SK-N-SH (cell line): ENCODE measurements at regions not wholly inside any gene's neighbourhood (a gene's known extent, or its start where the extent isn't known, plus 50 kb on each side); places are given as distances from the start of the nearest gene placed in this dataset.

Source experiments
- CTCF ChIA-PET: fragments of 300-600, 350-600 bp; formaldehyde crosslinking; extraction: SDS; loops from one replicate; lab custom pipeline; 2021; lab: Yijun Ruan, JAX
- POLR2A ChIA-PET: fragments of 350-600 bp; sonication (Branson Sonifier 250); formaldehyde crosslinking; extraction: SDS; loops from one replicate; lab custom pipeline; 2020; ENCODE audit warnings: antibody characterized with exemption, inconsistent platforms; lab: Yijun Ruan, JAX
- DNase-seq: peaks from one replicate; pipeline ENCODE4 v3.0.0; 2012
- H2AFZ ChIP-seq: fragments of 200-600 bp; sonication (generic); 2 replicates; pipeline ENCODE4 v1.8.1; 2016; ENCODE audit warnings: antibody characterized with exemption, mild to moderate bottlenecking, low read depth
- H3F3A ChIP-seq: fragments of 200-600 bp; sonication (generic); replicated peaks from 2 replicates; pipeline ENCODE3; 2016; ENCODE audit warnings: antibody characterized with exemption, mild to moderate bottlenecking; ENCODE audit not compliant: insufficient read depth
- H3K27ac ChIP-seq, 2 experiments: fragments of 200-500 bp in 1 of 2; fragments of 200-600 bp in 1 of 2; sonication (Bioruptor generic) in 1 of 2; sonication (generic), shearing (Covaris generic) in 1 of 2; 2 replicates each; pipeline versions ENCODE4 v1.5.1 to v1.6.1; 2014 to 2016; ENCODE audit warnings: low read depth in 2 of 2, inconsistent platforms in 1 of 2, low read length in 1 of 2, mild to moderate bottlenecking in 1 of 2, mixed read lengths in 1 of 2
- H3K27me3 ChIP-seq: fragments of 200-600 bp; sonication (generic), shearing (Covaris generic); 2 replicates; pipeline ENCODE4 v1.6.1; 2016; ENCODE audit warnings: mixed run types; ENCODE audit not compliant: insufficient read depth
- H3K36me3 ChIP-seq, 2 experiments: fragments of 200-500 bp in 1 of 2; fragments of 200-600 bp in 1 of 2; sonication (Bioruptor generic) in 1 of 2; sonication (generic) in 1 of 2; replicated peaks in 1 of 2; 2 replicates each; pipeline versions ENCODE3 to v1.5.1; 2014 to 2016; ENCODE audit warnings: low read length in 1 of 2, mild to moderate bottlenecking in 1 of 2; ENCODE audit not compliant: insufficient read depth in 2 of 2, control insufficient read depth in 1 of 2
- H3K4me1 ChIP-seq, 2 experiments: fragments of 200-500 bp in 1 of 2; fragments of 200-600 bp in 1 of 2; sonication (Bioruptor generic) in 1 of 2; sonication (generic), shearing (Covaris generic) in 1 of 2; 2 replicates each; pipeline versions ENCODE4 v1.5.1 to v1.6.1; 2014 to 2016; ENCODE audit warnings: low read depth in 1 of 2, low read length in 1 of 2, mixed run types in 1 of 2; ENCODE audit not compliant: insufficient read depth in 2 of 2, control insufficient read depth in 1 of 2
- H3K4me2 ChIP-seq: fragments of 200-600 bp; sonication (generic), shearing (Covaris generic); 2 replicates; pipeline ENCODE4 v1.6.1; 2017; ENCODE audit warnings: mixed run types
- H3K4me3 ChIP-seq, 2 experiments: fragments of 200-500 bp in 1 of 2; fragments of 200-600 bp in 1 of 2; sonication (Bioruptor generic) in 1 of 2; sonication (generic), shearing (Covaris generic) in 1 of 2; 2 replicates each; pipeline versions ENCODE4 v1.5.1 to v1.8.1; 2014 to 2016; ENCODE audit warnings: low read depth in 2 of 2, inconsistent platforms in 1 of 2, low read length in 1 of 2, mild to moderate bottlenecking in 1 of 2, mixed read lengths in 1 of 2, moderate library complexity in 1 of 2
- H3K79me2 ChIP-seq: fragments of 200-600 bp; sonication (generic); 2 replicates; pipeline ENCODE4 v1.8.1; 2017; ENCODE audit warnings: mild to moderate bottlenecking; ENCODE audit not compliant: insufficient read depth
- H3K9ac ChIP-seq: fragments of 200-600 bp; sonication (generic); 2 replicates; pipeline ENCODE4 v1.6.1; 2017; ENCODE audit warnings: mixed run types
- H3K9me2 ChIP-seq: fragments of 200-600 bp; sonication (generic); 2 replicates; pipeline ENCODE4 v1.6.1; 2017; ENCODE audit warnings: mixed run types
- H3K9me3 ChIP-seq: fragments of 200-600 bp; sonication (generic); 2 replicates; pipeline ENCODE4 v1.6.1; 2017; ENCODE audit warnings: mixed run types, mild to moderate bottlenecking, moderate library complexity
- H4K20me1 ChIP-seq: fragments of 200-600 bp; sonication (generic); 2 replicates; pipeline ENCODE4 v1.6.1; 2017; ENCODE audit warnings: mild to moderate bottlenecking, mixed run types; ENCODE audit not compliant: insufficient read depth
- CTCF ChIP-seq: fragments of 200-600 bp; sonication (generic); IDR thresholded peaks from 2 replicates; pipeline ENCODE4 v1.6.1; 2017; ENCODE audit warnings: antibody characterized with exemption, mild to moderate bottlenecking, moderate library complexity
- EZH2phosphoT487 ChIP-seq: fragments of 200-600 bp; sonication (generic); IDR thresholded peaks from 2 replicates; pipeline ENCODE4 v1.6.1; 2017; ENCODE audit warnings: low read depth, mixed run types, mild to moderate bottlenecking, antibody characterized with exemption, moderate library complexity, borderline replicate concordance
- JUND ChIP-seq: IDR thresholded peaks from 2 replicates; pipeline ENCODE4 v1.4.0; 2012
- POLR2AphosphoS5 ChIP-seq: IDR thresholded peaks from 2 replicates; pipeline ENCODE4 v1.6.1; 2012; ENCODE audit warnings: low read depth, low read length
- RAD21 ChIP-seq: IDR thresholded peaks from 2 replicates; pipeline ENCODE4 v1.6.1; 2012; ENCODE audit warnings: mild to moderate bottlenecking, low read length
- REST ChIP-seq: IDR thresholded peaks from 2 replicates; pipeline ENCODE4 v1.6.1; 2012; ENCODE audit warnings: mild to moderate bottlenecking, low read depth, low read length, moderate library complexity
- RFX5 ChIP-seq: IDR thresholded peaks from 2 replicates; pipeline ENCODE4 v1.6.1; 2012; ENCODE audit warnings: mild to moderate bottlenecking, improper control_type of control experiment, low read length
- YY1 ChIP-seq: IDR thresholded peaks from 2 replicates; pipeline ENCODE4 v1.4.0; 2012; ENCODE audit warnings: low read depth, mild to moderate bottlenecking
- ZBTB33 ChIP-seq: IDR thresholded peaks from 2 replicates; pipeline ENCODE4 v1.4.0; 2012; ENCODE audit warnings: low read depth, borderline replicate concordance
- WGBS: methylation state at CpG from one replicate; pipeline ENCODE4 v1.1.6; 2017; ENCODE audit warnings: low lambda C conversion rate; 5-methylcytosine and 5-hydroxymethylcytosine counted together

- CTCF ChIA-PET = no interaction called here
- Histone ChIP-seq H3K27ac (peak overlapping the region in 1 of 2 experiments; percentile 19; a peak in 1 of 4 replicates), H3K27me3 (no peaks in the 10 kb centered on the region), H3K4me1 (no peaks in the 10 kb centered on the region), H2AFZ (no peak overlapping the region), H3K9ac (no peak overlapping the region), H3K9me3 (no peaks in the 10 kb centered on the region), H3F3A (no peaks in the 10 kb centered on the region), H3K9me2 (no peaks in the 10 kb centered on the region), H4K20me1 (no peaks in the 10 kb centered on the region), H3K4me2 (no peak overlapping the region), H3K4me3 (no peak overlapping the region), H3K36me3 (no peaks in the 10 kb centered on the region), H3K79me2 (no peaks in the 10 kb centered on the region)
- WGBS = 24% methylated on average over 1 of the region's 1 CpG
- POLR2A ChIA-PET = no interaction called here
- no peak for DNase-seq
- TF ChIP-seq REST (no peak), RAD21 (no peak), CTCF (no peak), JUND (no peak), ZBTB33 (no peak), EZH2phosphoT487 (no peak), YY1 (no peak), POLR2AphosphoS5 (no peak)
Observed at GRCh38 chr4:132071815-132072214, 1077.3 kb upstream of the PCDH10 start.

GRCh38 chr4:132076829-132077228 lies 1072.3 kb upstream of the PCDH10 start:
- 11% methylated on average over 2 of the region's 2 CpGs for WGBS

More at GRCh38 chr4:132076829-132077228, 1072.3 kb upstream of the PCDH10 start:
- no peaks in the 10 kb centered on the region for H3K36me3 ChIP-seq
- CTCF ChIA-PET = interaction anchor here (1.4 kb wide), 1 partner anchor 37 kb away, joined by 4 read pairs; no protein-coding TSS in a partner anchor
- H3K27ac ChIP-seq = no peak overlapping the region
- no peaks in the 10 kb centered on the region for H4K20me1 ChIP-seq
- H3K4me1 ChIP-seq = no peaks in the 10 kb centered on the region
- no peaks in the 10 kb centered on the region for H3K9me2 ChIP-seq
- no peaks in the 10 kb centered on the region for H3F3A ChIP-seq
- H3K79me2 ChIP-seq = no peaks in the 10 kb centered on the region
- no peak overlapping the region for H3K9ac ChIP-seq
- H3K4me2 ChIP-seq = no peak overlapping the region
- no peaks in the 10 kb centered on the region for H3K9me3 ChIP-seq
- H3K4me3 ChIP-seq = no peak overlapping the region
- POLR2A ChIA-PET = no interaction called here
- H2AFZ ChIP-seq = no peak overlapping the region
- DNase-seq = no peak
- TF ChIP-seq RFX5 (no peak), CTCF (peak; percentile 32; the same call in 1 of the 2 replicates)
- H3K27me3 ChIP-seq = no peaks in the 10 kb centered on the region
